HG03460 (cell line): ENCODE measurements at regions not wholly inside any gene's neighbourhood (a gene's known extent, or its start where the extent isn't known, plus 50 kb on each side); places are given as distances from the start of the nearest gene placed in this dataset.
"Not testable (repeated sequence)": the region's sequence is repeated elsewhere in the genome, so short reads cannot be mapped to it uniquely, and the experiment has no call there.

Experiments used
- ATAC-seq: cut with Tn5 transposase; IDR thresholded peaks from one replicate; pipeline ENCODE4 v1.9.1; 2021; ENCODE audit not compliant: unreplicated experiment

GRCh38 chr12:75874441-75874840 lies 157.1 kb downstream of the PHLDA1 start:
- ATAC-seq = no peak

- no peak for ATAC-seq
Measured at GRCh38 chr12:75872762-75873161, 158.8 kb downstream of the PHLDA1 start.

- no peak for ATAC-seq
Measured at GRCh38 chr12:75870878-75871277, 160.7 kb downstream of the PHLDA1 start.

GRCh38 chr12:75868501-75868900 lies 163.1 kb downstream of the PHLDA1 start:
- ATAC-seq = no peak

- no peak for ATAC-seq
Measured at GRCh38 chr12:75865315-75865714, 166.3 kb downstream of the PHLDA1 start.

- ATAC-seq = no peak
Measured at GRCh38 chr12:75864161-75864560, 167.4 kb downstream of the PHLDA1 start.

- no peak for ATAC-seq
Measured at GRCh38 chr12:75863533-75863932, 168.0 kb downstream of the PHLDA1 start.

- ATAC-seq = no peak
Measured at GRCh38 chr12:75862692-75863471, 168.7 kb downstream of the PHLDA1 start.

GRCh38 chr12:75859868-75860267 lies 171.7 kb downstream of the PHLDA1 start:
- ATAC-seq = no peak

- no peak for ATAC-seq
Measured at GRCh38 chr12:75856235-75856634, 175.3 kb downstream of the PHLDA1 start.

GRCh38 chr12:75855360-75855759 lies 176.2 kb downstream of the PHLDA1 start:
- ATAC-seq = no peak

- no peak for ATAC-seq
Measured at GRCh38 chr12:75854681-75855309, 176.8 kb downstream of the PHLDA1 start.

GRCh38 chr12:75854137-75854536 lies 177.4 kb downstream of the PHLDA1 start:
- ATAC-seq = not testable (repeated sequence)

GRCh38 chr12:75853626-75854025 lies 177.9 kb downstream of the PHLDA1 start:
- ATAC-seq = no peak

- no peak for ATAC-seq
Measured at GRCh38 chr12:75852956-75853355, 178.6 kb downstream of the PHLDA1 start.

GRCh38 chr12:75852143-75852542 lies 179.4 kb downstream of the PHLDA1 start:
- ATAC-seq = no peak

- ATAC-seq = no peak
Measured at GRCh38 chr12:75850721-75851462, 180.7 kb downstream of the PHLDA1 start.

- no peak for ATAC-seq
Measured at GRCh38 chr12:75848961-75849360, 182.6 kb downstream of the PHLDA1 start.

- ATAC-seq = no peak
Measured at GRCh38 chr12:75848431-75848925, 183.1 kb downstream of the PHLDA1 start.

- ATAC-seq = no peak
Measured at GRCh38 chr12:75846102-75846501, 185.5 kb downstream of the PHLDA1 start.

GRCh38 chr12:75844985-75845384 lies 186.6 kb downstream of the PHLDA1 start:
- ATAC-seq = no peak
